NCI-H2107 treated with DMSO at 0.1 percent for 48 hours (cell line): ENCODE measurements at regions not wholly inside any gene's neighbourhood (a gene's known extent, or its start where the extent isn't known, plus 50 kb on each side); places are given as distances from the start of the nearest gene placed in this dataset.

Source experiments
- DNase-seq: peaks from one replicate; lab custom pipeline; 2025; ENCODE audit not compliant: unreplicated experiment; lab: John Stamatoyannopoulos, UW

DNA sequence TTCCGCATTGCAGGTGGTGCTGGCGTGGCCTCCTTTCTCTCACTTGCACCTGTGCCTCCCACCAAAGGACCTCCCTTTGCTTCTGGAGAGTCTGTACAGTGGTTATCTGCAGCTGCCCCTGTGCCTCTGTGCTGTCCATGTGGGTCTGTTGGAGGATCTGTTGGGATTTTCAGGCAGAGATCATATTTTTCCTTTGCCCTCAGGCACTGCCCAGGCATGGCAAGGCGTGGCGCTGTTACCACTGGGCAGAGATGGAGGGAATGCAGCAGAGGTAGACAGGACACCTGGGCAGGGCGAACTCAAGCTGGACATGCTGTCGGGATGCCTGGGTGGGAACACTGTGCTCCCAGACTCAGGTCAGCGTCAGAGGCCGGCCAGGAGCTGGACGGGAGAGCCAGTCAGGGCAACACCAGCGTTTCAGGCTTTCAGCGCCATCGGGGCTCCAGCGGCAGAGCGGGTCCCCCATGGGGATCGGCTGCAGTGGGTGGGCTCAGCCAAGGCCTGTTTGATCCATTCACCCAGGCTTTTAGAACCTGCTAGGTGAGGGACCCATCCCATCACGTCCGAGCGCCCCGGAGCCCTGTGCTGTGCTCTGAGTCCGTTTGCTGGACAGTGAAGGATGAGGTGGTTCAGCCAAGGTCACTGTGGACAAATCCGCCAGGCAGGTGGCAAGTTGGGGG lies 718.9 kb downstream of the BRD1 start:
- no peak for DNase-seq

DNA sequence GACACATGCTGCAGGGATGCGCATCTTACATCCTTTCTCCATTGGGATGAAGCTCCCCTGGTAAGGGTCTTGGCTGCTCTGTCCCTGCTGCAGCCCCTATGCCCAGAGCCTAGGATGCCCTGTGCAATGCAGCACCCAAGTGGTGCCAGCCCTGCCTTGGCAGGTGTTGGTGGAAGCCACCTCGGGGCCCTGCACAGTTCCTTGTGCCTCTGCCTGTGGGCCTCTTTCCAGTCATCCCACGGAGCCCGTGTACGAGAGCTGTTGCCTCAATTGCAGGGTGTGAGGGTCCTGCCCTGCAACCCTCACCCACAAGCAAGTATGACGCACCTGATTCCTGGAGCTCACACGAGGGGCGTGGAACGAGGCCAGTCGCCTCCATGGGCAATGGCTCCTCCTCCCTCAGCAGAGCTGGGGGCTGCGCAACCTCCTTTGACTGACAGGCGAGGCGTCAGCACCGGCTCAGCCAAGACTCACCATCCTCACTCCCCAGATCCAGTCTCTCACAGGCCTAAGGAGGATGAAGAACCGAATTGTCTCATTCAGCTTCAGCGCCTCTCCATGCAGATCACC lies 719.6 kb downstream of the BRD1 start:
- DNase-seq: no peak

DNA sequence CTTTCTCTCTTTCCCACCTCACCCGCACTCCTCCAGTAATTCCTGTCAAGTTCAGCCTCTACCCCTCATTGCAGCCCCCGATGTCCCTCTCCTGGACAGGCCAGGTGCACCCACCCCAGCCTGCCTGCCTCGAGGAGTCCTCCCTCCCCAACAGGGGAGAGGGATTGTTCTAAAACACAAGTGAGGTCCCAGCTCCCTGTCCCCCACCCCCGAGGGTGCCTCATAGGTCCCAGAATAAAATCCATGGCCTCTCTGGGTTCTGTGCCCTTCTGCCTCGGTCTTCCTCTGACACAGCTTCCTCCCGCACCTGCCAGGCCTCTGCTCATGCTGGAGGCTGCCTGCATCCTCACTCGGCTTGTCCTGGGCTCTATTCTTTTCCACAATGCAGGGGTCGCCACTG lies 720.1 kb downstream of the BRD1 start:
- no peak for DNase-seq

DNA sequence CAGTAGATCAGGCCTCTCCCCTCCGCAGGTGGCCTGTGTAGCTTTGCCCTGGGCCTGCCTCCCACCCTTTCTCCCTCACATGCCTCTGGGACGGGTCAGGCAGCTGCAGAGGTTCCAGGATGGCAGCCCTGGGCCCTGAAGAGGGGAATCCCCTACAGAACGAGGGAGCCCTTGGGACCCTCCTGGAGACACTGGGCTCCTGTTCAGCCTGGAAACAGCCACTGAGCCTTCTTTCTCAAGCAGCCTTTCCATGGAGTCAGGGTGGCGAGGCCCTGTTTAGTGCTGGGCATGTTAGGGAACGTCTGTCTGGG lies 720.9 kb downstream of the BRD1 start:
- DNase-seq: no peak

DNA sequence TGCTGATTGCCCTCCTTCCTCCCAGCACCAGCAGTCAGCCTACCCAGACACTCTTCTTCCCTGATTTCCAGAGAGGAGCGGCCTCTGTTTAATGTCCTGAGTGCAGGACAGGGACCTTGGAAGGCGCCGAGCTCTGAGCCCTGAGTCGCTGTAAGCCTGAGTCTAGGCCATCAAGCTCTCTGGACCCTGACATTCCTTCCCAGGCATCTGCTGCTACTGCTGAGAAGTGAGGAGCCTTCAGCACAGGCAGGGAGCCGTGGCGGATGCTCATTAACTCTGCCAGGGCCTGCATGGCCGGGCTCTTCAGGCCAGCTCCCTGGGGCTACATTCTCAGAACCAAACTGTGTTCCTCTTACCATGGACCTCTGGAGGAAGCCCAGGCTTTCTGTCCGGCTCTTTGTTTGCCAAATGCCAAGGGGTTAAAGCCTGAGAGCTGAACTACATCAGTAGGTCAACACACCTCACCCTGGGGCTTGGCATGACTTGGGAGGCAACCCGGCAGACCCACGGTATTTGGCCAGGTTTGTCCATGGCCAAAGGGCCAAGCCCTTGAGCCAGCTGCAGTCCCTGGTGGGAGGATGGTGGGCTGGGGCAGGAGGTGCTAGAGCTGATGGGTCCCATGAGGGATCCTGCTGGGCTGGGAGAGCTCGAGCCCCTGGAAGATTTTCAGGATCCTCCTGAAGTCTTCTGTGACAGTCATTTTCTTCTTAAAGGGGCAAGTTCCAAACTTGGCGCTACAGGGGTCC lies 721.4 kb downstream of the BRD1 start:
- no peak for DNase-seq

DNA sequence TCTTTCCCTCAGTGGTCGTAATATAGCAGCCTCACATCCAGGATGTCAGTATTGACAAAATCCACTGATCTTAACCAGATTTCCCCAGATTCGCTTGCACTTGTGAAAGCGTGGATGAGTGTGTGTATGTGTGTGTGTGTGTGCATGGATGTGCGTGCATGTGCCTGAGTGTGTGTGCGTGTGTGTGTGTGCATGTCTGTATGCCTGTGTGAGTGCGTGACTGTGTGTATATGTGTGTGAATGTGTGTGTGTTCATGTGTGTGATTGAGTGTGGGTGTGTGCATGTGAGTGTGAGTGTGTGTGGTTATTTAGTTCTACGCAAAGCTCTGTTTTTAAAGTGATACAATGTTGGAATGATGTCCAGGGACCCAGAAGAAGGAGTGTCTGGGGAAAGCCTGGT lies 723.2 kb downstream of the BRD1 start:
- DNase-seq: no peak

DNA sequence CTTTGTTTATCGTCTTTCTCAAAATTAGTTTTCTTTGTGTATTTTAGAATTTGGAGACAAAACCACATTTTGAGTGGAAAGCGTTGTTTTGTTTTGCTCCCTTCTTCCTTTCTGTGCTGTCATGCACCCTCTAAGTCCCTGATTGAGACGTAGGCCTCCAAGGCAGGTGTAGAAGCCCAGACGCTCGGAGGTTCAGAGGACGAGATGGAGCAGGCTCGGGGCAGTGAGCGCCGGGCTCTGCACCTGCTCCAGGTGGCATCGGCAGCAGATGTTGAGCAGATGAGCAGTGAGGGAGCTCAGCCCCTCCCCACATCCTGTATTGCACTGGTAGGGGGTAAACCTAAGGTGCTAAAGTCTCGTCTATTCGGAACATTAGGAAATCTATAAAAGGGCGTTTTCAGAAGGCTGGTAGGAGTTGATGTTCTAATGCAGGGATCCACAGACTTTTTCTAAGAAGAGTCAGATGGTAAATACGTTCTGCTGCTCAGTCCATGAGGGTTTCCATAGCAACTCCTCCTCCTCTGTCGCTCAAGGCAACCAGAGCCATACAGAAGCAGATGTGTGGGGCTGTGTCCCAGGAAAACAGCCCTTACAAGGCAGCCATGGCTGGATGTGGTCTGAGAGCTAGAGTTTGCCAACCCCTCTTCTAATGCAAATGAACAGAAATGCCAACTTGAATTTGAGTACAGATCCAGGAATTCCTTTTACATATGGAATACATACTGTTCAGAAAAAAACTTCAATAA lies 724.2 kb downstream of the BRD1 start:
- peak; percentile 88 for DNase-seq

DNA sequence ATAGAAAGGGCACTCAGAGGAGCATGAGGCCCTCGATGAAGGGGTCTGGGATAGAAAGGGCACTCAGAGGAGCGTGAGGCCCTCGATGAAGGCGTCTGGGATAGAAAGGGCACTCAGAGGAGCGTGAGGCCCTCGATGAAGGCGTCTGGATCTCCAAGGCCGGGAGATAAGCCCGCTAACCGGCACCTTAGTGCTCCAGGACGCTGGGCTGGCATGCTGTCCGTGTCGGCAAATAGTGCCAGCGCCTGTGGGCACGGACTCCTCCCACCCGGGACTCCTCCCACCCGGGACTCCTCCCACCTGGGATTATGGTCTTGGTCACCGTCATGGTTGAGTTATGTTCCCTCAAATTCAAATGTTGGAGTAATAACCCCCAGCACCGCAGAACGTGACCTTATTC lies 725.3 kb downstream of the BRD1 start:
- no peak for DNase-seq

DNA sequence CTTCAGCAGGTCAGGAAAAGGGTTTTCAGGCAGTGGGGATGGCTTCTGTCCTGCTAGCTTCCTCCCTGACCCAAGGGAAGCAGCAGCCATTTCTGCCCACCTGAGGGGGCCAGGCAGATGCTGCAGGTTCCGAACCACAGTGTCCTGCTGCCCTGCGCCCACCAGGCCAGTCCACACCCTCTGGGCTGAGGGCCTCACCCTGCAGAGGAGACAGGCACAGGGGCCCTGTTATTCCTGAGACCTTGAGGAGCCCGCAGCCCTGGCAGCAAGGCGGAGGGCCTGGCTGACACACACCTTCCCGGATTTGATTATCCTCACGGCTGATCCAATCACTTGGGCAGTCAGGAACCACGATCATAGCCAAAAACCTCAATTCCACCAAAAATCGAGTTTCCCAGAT lies 725.8 kb downstream of the BRD1 start:
- no peak for DNase-seq

DNA sequence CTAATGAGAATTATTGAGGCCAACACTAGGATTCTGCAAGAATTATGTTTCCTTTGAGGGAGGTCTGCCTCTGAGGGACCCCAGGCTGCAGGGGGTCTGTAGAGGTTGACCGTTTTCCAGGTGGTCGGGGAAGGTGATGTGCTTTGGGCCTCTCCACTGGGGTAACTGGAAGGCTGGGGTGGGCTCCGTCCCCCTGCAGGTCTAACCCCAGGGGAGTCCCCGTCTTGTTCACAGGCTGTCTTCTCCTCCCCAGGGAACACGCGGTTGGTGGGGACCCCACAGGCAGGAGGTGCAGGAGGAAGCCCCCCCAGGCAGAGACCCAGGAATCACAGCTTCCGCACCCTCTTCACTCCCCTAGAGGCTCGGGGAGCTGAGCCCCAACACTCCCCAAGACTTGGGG lies 726.4 kb downstream of the BRD1 start:
- no peak for DNase-seq

DNA sequence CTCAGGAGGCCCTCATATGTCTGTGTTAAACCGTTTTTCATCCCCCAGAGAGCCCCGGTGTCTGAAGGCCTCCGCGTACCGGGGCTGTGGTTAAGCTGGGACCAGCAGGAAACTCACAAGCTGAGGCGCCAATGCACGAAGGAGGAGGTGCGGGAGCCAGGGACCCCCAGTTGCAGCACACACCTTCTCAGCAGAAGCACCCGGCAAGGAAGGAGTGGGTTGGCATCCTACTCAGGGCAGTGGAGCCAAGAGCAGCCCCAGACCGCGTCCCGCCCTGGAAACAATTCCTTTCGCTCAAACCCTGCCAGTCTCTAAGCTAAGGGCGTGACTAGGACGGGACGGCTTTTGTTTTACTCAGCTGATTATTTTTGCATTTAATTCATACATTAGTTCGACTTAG lies 726.9 kb downstream of the BRD1 start:
- no peak for DNase-seq

DNA sequence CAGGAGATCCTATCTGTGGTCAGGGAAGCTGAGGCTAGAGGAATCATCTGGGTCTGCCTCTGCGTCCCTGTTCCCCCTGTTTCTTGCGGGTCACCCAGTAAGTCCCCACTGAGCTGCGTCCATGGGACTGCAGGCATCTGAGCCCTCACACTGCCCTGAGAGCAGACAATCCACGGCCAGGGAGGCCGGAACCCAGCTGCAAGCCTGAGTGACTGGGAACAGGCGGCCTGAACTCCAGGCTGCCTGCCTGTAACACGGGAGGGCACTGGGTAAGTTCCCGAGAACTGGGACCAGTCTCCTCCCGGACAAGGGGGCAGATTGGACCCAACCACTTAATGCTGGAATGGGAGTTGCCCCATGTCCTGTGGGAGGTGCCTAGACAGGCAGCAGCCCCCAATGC lies 727.4 kb downstream of the BRD1 start:
- DNase-seq: no peak

DNA sequence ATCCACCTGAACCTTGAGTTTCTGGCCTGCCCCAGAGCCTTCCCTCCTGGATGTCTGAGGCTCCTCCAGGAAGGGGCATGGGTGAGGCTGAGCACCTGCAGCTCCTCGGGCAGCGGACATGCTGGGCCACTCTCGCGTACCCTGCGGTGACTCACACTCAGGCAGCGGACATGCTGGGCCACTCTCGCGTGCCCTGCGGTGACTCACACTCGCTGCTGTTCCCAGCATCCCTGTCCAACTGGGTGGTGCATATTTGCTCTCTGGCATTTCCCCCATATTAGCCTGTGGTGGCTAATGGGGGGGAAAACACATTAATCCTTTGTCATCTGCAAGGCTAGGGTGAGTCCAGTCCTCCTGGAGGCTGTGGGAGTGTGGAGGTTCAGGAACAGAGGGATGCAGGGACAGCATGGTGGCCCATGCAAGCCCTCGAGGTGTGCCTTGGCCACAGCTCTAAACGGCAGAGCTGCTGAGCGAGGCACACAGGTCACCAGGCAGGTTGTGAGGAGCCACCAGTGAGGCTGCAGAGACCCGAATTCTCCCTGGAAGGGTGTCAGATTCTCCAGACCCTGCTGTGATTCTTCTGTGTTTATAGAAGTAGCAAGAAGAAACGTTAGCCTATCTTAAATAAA lies 728.1 kb downstream of the BRD1 start:
- DNase-seq: no peak

DNA sequence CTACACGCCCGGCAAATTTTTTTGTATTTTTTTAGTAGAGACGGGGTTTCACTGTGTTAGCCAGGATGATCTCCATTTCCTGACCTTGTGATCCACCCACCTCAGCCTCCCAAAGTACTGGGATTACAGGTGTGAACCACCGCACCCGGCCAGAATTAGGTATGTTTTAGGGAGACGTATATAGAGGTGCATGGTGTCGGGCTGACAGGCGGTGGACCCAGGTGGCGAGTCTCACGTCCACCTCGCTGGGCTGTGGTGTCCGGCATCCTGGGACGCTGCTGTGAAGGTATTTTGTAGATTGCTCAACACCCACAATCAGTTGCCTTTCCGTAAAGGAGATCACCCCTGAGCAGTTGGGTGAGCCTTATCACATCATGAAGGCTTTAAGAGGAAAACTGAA lies 728.6 kb downstream of the BRD1 start:
- DNase-seq: no peak

DNA sequence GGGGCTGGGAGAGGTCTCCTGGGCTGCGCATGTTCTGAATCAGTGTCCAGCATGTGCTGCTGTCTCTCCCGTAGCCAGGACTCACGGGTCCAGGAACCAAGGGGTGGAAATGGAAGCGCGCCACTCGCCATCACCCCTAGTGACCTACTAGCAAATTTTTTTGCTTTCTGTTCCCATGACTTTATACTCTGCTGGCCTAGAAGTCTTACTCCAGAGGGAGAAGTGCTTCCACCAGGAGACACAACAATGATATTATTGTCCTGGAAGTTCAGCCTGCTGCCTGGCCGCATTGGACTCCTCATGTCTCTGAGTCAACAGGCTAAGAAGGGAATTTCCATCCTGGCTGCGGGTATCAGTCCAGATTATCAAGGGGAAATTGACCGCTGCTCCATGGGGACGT lies 729.7 kb downstream of the BRD1 start:
- DNase-seq: no peak

DNA sequence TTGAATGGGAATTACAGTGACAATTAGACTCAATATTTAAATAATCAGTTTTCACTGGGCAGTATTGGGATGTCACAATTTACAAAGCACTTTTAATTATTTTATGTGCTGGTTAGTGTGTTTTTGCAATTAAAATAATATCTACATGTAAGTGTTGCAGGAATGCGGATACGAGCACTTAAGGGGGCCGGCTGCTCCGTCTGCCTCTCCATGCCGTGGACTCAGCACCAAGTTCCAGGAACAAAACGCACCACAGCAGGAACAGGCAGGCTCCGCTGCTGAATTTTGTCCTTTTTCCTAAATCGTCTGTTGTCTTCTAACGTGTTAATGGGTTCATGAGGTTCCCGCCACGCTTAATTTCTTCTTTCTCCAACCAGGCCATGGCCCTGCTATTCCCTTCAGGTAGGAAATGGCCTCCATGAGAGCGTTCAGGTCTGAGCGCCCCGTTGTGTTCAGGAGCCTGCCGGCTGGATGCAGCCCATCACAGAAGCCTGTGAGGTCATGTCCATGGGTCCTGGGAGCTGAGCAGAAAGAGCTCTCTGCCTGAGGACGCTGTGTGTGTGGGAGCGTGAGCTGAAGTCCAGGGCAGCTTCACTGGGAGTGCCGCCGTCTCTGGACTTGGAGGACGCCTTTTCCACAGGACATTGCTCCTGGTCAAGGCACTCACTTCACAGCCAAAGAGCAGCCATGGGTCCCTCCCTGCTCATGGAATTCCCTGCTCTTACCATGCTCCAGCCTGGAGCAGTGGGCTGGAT lies 730.3 kb downstream of the BRD1 start:
- DNase-seq: no peak

DNA sequence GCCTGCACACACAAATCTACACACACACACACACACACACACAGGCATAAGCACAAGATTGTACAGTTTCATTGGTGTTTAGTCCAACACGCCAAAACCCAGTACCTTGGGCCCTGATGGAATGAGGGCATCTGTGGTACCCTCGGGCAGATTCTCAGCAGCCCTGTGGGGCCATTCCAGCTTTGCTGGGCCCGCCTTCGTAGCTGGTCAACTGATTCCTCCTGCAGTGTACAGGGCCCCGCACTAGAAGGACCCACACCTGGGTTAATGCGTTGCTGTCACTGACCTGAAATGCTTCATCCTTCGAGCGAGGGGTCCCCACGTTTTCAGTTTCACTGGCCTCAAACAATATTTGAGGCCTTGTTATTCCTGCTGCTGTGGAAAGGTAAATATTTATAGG lies 731.2 kb downstream of the BRD1 start:
- no peak for DNase-seq

DNA sequence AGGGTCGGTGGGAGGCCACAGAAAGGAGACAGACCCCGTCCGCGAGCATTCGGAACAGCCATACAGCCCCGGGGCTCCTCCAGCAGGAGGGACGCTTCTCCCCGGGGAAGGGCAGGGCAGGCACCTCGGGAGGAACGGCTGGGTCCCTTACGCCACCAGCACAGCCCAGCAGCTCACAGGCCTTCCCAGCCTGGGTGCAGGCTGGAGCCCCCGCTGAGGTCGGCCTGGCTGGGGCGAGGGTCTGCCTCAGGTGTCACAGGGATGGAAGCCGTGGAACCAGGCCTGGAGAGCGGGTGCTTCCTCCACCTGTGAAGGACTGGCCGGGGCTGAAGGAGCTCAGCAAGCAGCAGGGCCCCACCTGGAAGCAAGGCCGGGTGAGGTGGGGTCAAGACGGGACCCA lies 732.3 kb downstream of the BRD1 start:
- no peak for DNase-seq

DNA sequence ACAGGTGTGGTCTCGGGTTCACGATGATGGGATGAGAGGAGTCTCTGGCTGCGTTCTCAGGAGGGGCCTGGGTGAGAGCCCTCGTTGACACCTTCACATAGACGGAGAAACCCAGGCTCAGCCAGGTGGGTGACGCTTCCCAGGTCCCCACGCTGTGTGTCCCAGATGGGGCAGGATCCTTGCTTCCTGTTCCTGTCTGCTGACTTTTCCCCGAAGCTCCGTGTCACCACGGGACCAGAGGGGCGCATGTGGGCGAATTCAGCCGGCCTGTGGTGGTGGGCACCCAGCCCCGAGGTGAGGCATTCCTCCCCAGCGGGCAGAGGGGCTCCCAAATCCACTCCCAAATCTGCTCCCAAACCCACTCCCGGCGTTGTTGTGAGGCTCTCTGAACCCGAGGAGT lies 732.8 kb downstream of the BRD1 start:
- DNase-seq: no peak

DNA sequence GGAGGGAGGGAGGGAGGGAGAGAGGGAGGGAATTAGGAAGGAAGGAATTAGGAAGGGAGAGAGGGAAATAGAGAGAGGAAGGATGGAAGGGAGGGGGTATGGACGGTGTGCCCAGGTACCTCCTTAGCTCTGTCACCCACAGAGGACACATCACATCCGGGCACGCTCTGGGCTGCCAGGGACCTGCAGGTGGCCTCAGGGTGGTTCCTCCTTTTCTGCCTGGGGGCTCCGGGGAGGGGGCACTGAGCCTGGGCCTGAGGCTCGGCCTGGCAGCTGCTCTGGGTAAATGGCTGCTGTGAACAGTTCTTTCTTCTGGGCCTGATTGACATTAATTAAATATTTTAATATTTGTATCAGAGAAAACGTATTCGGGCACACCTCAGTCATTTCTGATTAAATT lies 733.5 kb downstream of the BRD1 start:
- no peak for DNase-seq
